Upper lobe of left lung (tissue), 4 donors: ENCODE measurements at regions not wholly inside any gene's neighbourhood (a gene's known extent, or its start where the extent isn't known, plus 50 kb on each side); places are given as distances from the start of the nearest gene placed in this dataset.

Experiments
- CTCF ChIP-seq, 6 experiments: fragments of 450-650 bp in 4 of 6; fragments of 200-600 bp in 2 of 6; sonication (generic) in 2 of 6; IDR thresholded peaks; one replicate each; pipeline ENCODE4 v1.5.1; 2016 to 2019; ENCODE audit warnings: antibody characterized with exemption in 6 of 6
- POLR2A ChIP-seq, 4 donors: fragments of 450-650 bp; IDR thresholded peaks; one replicate each; pipeline ENCODE4 v1.5.1; 2016 to 2017; ENCODE audit warnings: antibody characterized with exemption in 4 of 4, mild to moderate bottlenecking in 2 of 4
- POLR2AphosphoS5 ChIP-seq, 2 donors: sonication (generic); formaldehyde crosslinking; IDR thresholded peaks; one replicate each; pipeline ENCODE4 v1.5.1; 2017; ENCODE audit warnings: antibody characterized with exemption in 2 of 2

GRCh38 chr11:28461338-28461737, 353.1 kb downstream of the METTL15 start:
- TF ChIP-seq CTCF (IDR thresholded peaks at IDR 0.05) (no peak), POLR2AphosphoS5 (IDR thresholded peaks at IDR 0.05) (no peak), POLR2A (IDR thresholded peaks at IDR 0.05) (no peak)
